Neural progenitor cell (in vitro differentiated cells): ENCODE measurements at regions not wholly inside any gene's neighbourhood (a gene's known extent, or its start where the extent isn't known, plus 50 kb on each side); places are given as distances from the start of the nearest gene placed in this dataset.

ENCODE experiments used
- CTCF ChIP-seq: fragments of 200-600 bp; sonication (generic); IDR thresholded peaks from 2 replicates; pipeline ENCODE4 v1.5.1; 2017; ENCODE audit warnings: antibody characterized with exemption, mild to moderate bottlenecking
- EZH2 ChIP-seq: fragments of 200-600 bp; sonication (generic); IDR thresholded peaks from 2 replicates; pipeline ENCODE4 v1.6.1; 2017; ENCODE audit warnings: antibody characterized with exemption, mild to moderate bottlenecking, moderate library complexity

DNA sequence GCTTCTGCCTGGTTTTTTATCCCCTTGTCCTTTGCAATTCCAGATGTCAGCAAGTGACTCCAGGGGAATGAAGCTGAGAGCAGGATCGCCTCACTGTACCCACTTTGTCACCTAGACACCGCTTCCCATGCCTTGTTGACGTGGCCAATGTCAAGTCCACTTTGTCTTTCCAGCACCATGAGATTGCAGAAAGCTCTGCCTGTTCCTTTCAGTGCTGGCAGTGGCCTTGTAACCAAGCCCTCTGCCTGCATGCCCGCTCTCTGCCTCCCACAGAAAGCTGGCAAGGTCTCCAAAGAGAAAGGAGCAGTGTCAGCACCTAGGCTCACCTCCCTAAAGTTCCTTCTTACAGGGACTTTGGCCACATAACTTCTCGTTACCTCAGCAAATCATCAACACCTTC, 282.2 kb upstream of the ST6GAL2 start:
- no peak for TF ChIP-seq CTCF
- TF ChIP-seq EZH2: no peak
